ENCODE measurements at regions not wholly inside any gene's neighbourhood (a gene's known extent, or its start where the extent isn't known, plus 50 kb on each side); places are given as distances from the start of the nearest gene placed in this dataset.

GRCh38 chr20:60785785-60786184 is 466.3 kb upstream of the CDH4 start:
- POLR2A ChIA-PET: no interaction called here
- Histone ChIP-seq H3K36me3 (ENCODE audit: control insufficient read depth in 2 of 2, insufficient read depth in 1 of 2, low read length in 2 of 2) (no peaks in the 10 kb centered on the region), H3K4me1 (ENCODE audit: control insufficient read depth, insufficient read depth, low read length) (no peaks in the 10 kb centered on the region), H3K9me3 (ENCODE audit: control insufficient read depth, insufficient read depth, low read depth, low read length) (no peaks in the 10 kb centered on the region), H3K4me3 (ENCODE audit: low read depth, low read length) (no peak overlapping the region), H3K27ac (ENCODE audit: extremely low read depth, low read depth, low read length) (no peak overlapping the region)
- CTCF ChIA-PET: no interaction called here
- TF ChIP-seq, protein P1, sequence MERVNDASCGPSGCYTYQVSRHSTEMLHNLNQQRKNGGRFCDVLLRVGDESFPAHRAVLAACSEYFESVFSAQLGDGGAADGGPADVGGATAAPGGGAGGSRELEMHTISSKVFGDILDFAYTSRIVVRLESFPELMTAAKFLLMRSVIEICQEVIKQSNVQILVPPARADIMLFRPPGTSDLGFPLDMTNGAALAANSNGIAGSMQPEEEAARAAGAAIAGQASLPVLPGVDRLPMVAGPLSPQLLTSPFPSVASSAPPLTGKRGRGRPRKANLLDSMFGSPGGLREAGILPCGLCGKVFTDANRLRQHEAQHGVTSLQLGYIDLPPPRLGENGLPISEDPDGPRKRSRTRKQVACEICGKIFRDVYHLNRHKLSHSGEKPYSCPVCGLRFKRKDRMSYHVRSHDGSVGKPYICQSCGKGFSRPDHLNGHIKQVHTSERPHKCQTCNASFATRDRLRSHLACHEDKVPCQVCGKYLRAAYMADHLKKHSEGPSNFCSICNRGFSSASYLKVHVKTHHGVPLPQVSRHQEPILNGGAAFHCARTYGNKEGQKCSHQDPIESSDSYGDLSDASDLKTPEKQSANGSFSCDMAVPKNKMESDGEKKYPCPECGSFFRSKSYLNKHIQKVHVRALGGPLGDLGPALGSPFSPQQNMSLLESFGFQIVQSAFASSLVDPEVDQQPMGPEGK (tag by site-specific recombination; IDR thresholded peaks at IDR 0.05): no peak
- no peak for TF ChIP-seq ZNF529 (tag by site-specific recombination; IDR thresholded peaks at IDR 0.05; ENCODE audit: insufficient replicate concordance)
- TF ChIP-seq ZNF624 (tag by site-specific recombination; IDR thresholded peaks at IDR 0.05): no peak
- TF ChIP-seq ZNF239 (tag by site-specific recombination; IDR thresholded peaks at IDR 0.05): no peak
- TF ChIP-seq ZNF530 (tag by site-specific recombination; IDR thresholded peaks at IDR 0.05; ENCODE audit: low read depth): no peak
- no peak for TF ChIP-seq SCRT2 (tag by site-specific recombination; IDR thresholded peaks at IDR 0.05)
- TF ChIP-seq, protein P2, sequence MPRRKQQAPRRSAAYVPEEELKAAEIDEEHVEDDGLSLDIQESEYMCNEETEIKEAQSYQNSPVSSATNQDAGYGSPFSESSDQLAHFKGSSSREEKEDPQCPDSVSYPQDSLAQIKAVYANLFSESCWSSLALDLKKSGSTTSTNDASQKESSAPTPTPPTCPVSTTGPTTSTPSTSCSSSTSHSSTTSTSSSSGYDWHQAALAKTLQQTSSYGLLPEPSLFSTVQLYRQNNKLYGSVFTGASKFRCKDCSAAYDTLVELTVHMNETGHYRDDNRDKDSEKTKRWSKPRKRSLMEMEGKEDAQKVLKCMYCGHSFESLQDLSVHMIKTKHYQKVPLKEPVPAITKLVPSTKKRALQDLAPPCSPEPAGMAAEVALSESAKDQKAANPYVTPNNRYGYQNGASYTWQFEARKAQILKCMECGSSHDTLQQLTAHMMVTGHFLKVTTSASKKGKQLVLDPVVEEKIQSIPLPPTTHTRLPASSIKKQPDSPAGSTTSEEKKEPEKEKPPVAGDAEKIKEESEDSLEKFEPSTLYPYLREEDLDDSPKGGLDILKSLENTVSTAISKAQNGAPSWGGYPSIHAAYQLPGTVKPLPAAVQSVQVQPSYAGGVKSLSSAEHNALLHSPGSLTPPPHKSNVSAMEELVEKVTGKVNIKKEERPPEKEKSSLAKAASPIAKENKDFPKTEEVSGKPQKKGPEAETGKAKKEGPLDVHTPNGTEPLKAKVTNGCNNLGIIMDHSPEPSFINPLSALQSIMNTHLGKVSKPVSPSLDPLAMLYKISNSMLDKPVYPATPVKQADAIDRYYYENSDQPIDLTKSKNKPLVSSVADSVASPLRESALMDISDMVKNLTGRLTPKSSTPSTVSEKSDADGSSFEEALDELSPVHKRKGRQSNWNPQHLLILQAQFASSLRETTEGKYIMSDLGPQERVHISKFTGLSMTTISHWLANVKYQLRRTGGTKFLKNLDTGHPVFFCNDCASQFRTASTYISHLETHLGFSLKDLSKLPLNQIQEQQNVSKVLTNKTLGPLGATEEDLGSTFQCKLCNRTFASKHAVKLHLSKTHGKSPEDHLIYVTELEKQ (tag by site-specific recombination; IDR thresholded peaks at IDR 0.05; ENCODE audit: borderline replicate concordance): no peak
- no peak for TF ChIP-seq ZBTB1 (tag by site-specific recombination; IDR thresholded peaks at IDR 0.05)
- TF ChIP-seq ZBTB20 (tag by site-specific recombination; IDR thresholded peaks at IDR 0.05): no peak
- no peak for TF ChIP-seq ZNF266 (tag by site-specific recombination; IDR thresholded peaks at IDR 0.05; ENCODE audit: low read depth)
- TF ChIP-seq ZNF510 (tag by site-specific recombination; IDR thresholded peaks at IDR 0.05; ENCODE audit: insufficient replicate concordance): no peak
- TF ChIP-seq ZNF140 (tag by site-specific recombination; IDR thresholded peaks at IDR 0.05): no peak
- TF ChIP-seq OSR2 (tag by site-specific recombination; IDR thresholded peaks at IDR 0.05): no peak
- TF ChIP-seq ZNF48 (tag by site-specific recombination; IDR thresholded peaks at IDR 0.05): no peak
- TF ChIP-seq ZNF394 (tag by site-specific recombination; IDR thresholded peaks at IDR 0.05; ENCODE audit: borderline replicate concordance): no peak
- TF ChIP-seq ZNF175 (tag by site-specific recombination; IDR thresholded peaks at IDR 0.05): no peak

GRCh38 chr20:60786686-60787217 is 465.3 kb upstream of the CDH4 start:
- ChIA-PET POLR2A (no interaction called here), CTCF (no interaction called here)

GRCh38 chr20:60787276-60787675 is 464.8 kb upstream of the CDH4 start:
- no peaks in the 10 kb centered on the region for H3K36me3 ChIP-seq (ENCODE audit: control insufficient read depth in 2 of 2, insufficient read depth in 1 of 2, low read length in 2 of 2)
- CTCF ChIA-PET: no interaction called here
- H3K4me3 ChIP-seq (ENCODE audit: low read depth, low read length): no peak overlapping the region
- H3K4me1 ChIP-seq (ENCODE audit: control insufficient read depth, insufficient read depth, low read length): no peaks in the 10 kb centered on the region
- no peaks in the 10 kb centered on the region for H3K9me3 ChIP-seq (ENCODE audit: control insufficient read depth, insufficient read depth, low read depth, low read length)
- no peak overlapping the region for H3K27ac ChIP-seq (ENCODE audit: extremely low read depth, low read depth, low read length)
- POLR2A ChIA-PET: no interaction called here
- no peak for TF ChIP-seq REST (tag by site-specific recombination; IDR thresholded peaks at IDR 0.05)
- no peak for TF ChIP-seq ZNF654 (tag by site-specific recombination; IDR thresholded peaks at IDR 0.05; ENCODE audit: low read depth)
- TF ChIP-seq, protein P1 (tag by site-specific recombination; IDR thresholded peaks at IDR 0.05): no peak
- no peak for TF ChIP-seq ZNF138 (tag by site-specific recombination; IDR thresholded peaks at IDR 0.05; ENCODE audit: borderline replicate concordance)

More at GRCh38 chr20:60786686-60787217, 465.3 kb upstream of the CDH4 start:
- TF ChIP-seq EGR2 (tag by site-specific recombination; IDR thresholded peaks at IDR 0.05; ENCODE audit: low read depth) (peak; percentile 58; the same call in 1 of the 2 replicates), ZNF157 (tag by site-specific recombination; IDR thresholded peaks at IDR 0.05) (no peak), ZNF175 (tag by site-specific recombination; IDR thresholded peaks at IDR 0.05) (no peak), ZNF266 (tag by site-specific recombination; IDR thresholded peaks at IDR 0.05; ENCODE audit: low read depth) (no peak), ZFHX2 (tag by site-specific recombination; conservative IDR thresholded peaks at IDR 0.05) (no peak)
- Histone ChIP-seq H3K36me3 (ENCODE audit: control insufficient read depth in 2 of 2, insufficient read depth in 1 of 2, low read length in 2 of 2) (no peaks in the 10 kb centered on the region), H3K9me3 (ENCODE audit: control insufficient read depth, insufficient read depth, low read depth, low read length) (no peaks in the 10 kb centered on the region), H3K4me3 (ENCODE audit: low read depth, low read length) (no peak overlapping the region), H3K4me1 (ENCODE audit: control insufficient read depth, insufficient read depth, low read length) (no peaks in the 10 kb centered on the region), H3K27ac (ENCODE audit: extremely low read depth, low read depth, low read length) (no peak overlapping the region)

Data from HEK293 (cell line).